ENCODE measurements at regions not wholly inside any gene's neighbourhood (a gene's known extent, or its start where the extent isn't known, plus 50 kb on each side); places are given as distances from the start of the nearest gene placed in this dataset.

GRCh38 chr4:133776961-133777360 is 424.6 kb downstream of the PABPC4L start:
- no peaks in the 10 kb centered on the region for H3K4me1 ChIP-seq
- H3K36me3 ChIP-seq: no peaks in the 10 kb centered on the region
- no peak overlapping the region for H3K4me3 ChIP-seq
- no peaks in the 10 kb centered on the region for H3K27me3 ChIP-seq
- TF ChIP-seq CTCF (IDR thresholded peaks at IDR 0.05) (no peak), POLR2A (IDR thresholded peaks at IDR 0.05) (no peak), EP300 (IDR thresholded peaks at IDR 0.05) (no peak)
- 87 to 96% methylated on average over 4 of the region's 4 CpGs for WGBS, 2 donors
- no peaks in the 10 kb centered on the region for H3K9me3 ChIP-seq
- no peak for DNase-seq (ENCODE audit: low spot score in 2 of 2)
- no peak overlapping the region for H3K27ac ChIP-seq

- H3K9me3 ChIP-seq: no peaks in the 10 kb centered on the region
- H3K4me3 ChIP-seq: no peak overlapping the region
- WGBS, 2 donors: 87 to 97% methylated on average over 2 of the region's 2 CpGs
- no peak overlapping the region for H3K27ac ChIP-seq
- no peak for DNase-seq (ENCODE audit: low spot score in 2 of 2)
- no peaks in the 10 kb centered on the region for H3K27me3 ChIP-seq
- TF ChIP-seq EP300 (IDR thresholded peaks at IDR 0.05): no peak
- TF ChIP-seq POLR2A (IDR thresholded peaks at IDR 0.05): no peak
- no peak for TF ChIP-seq CTCF (IDR thresholded peaks at IDR 0.05)
- H3K36me3 ChIP-seq: no peaks in the 10 kb centered on the region
- no peaks in the 10 kb centered on the region for H3K4me1 ChIP-seq
These were observed 425.1 kb downstream of the PABPC4L start for GRCh38 chr4:133776503-133776902.

- no peaks in the 10 kb centered on the region for H3K4me1 ChIP-seq
These were observed 425.7 kb downstream of the PABPC4L start for GRCh38 chr4:133775881-133776280.

GRCh38 chr4:133775469-133775868 is 426.1 kb downstream of the PABPC4L start:
- H3K27me3 ChIP-seq: no peaks in the 10 kb centered on the region
- no peaks in the 10 kb centered on the region for H3K36me3 ChIP-seq
- TF ChIP-seq EP300 (IDR thresholded peaks at IDR 0.05): no peak
- TF ChIP-seq CTCF (IDR thresholded peaks at IDR 0.05): no peak
- TF ChIP-seq POLR2A (IDR thresholded peaks at IDR 0.05): no peak
- H3K4me3 ChIP-seq: no peak overlapping the region
- WGBS, 2 donors: 91 to 93% methylated on average over 1 of the region's 1 CpG
- no peak for DNase-seq (ENCODE audit: low spot score in 2 of 2)
- H3K27ac ChIP-seq: no peak overlapping the region
- no peaks in the 10 kb centered on the region for H3K4me1 ChIP-seq
- H3K9me3 ChIP-seq: no peaks in the 10 kb centered on the region

More at GRCh38 chr4:133775881-133776280, 425.7 kb downstream of the PABPC4L start:
- Histone ChIP-seq H3K9me3 (no peaks in the 10 kb centered on the region), H3K27ac (no peak overlapping the region), H3K27me3 (no peaks in the 10 kb centered on the region), H3K36me3 (no peaks in the 10 kb centered on the region), H3K4me3 (no peak overlapping the region)
- TF ChIP-seq POLR2A (IDR thresholded peaks at IDR 0.05) (no peak), EP300 (IDR thresholded peaks at IDR 0.05) (no peak), CTCF (IDR thresholded peaks at IDR 0.05) (no peak)
- DNase-seq (ENCODE audit: low spot score in 2 of 2): no peak

GRCh38 chr4:133759428-133759827 is 442.2 kb downstream of the PABPC4L start:
- WGBS, 2 donors: 78 to 81% methylated on average over 7 of the region's 7 CpGs
- Histone ChIP-seq H3K27ac (no peak overlapping the region), H3K4me3 (no peak overlapping the region), H3K36me3 (no peaks in the 10 kb centered on the region), H3K27me3 (no peaks in the 10 kb centered on the region), H3K9me3 (no peaks in the 10 kb centered on the region), H3K4me1 (no peaks in the 10 kb centered on the region)
- no peak for TF ChIP-seq POLR2A (IDR thresholded peaks at IDR 0.05)
- no peak for TF ChIP-seq EP300 (IDR thresholded peaks at IDR 0.05)
- no peak for TF ChIP-seq CTCF (IDR thresholded peaks at IDR 0.05)
- no peak for DNase-seq (ENCODE audit: low spot score in 2 of 2)

All from tibial nerve (tissue), 4 donors.